Stimulated activated CD4-positive, alpha-beta T cell treated with anti-CD3 and anti-CD28 coated beads, TNF-alpha, amount 100 ng/mL, for 1 hour (primary cell): ENCODE measurements at regions not wholly inside any gene's neighbourhood (a gene's known extent, or its start where the extent isn't known, plus 50 kb on each side); places are given as distances from the start of the nearest gene placed in this dataset.
A peak's percentile ranks its signal among the peaks of the same experiment; 100 is the strongest.
"Not testable (repeated sequence)": the region's sequence is repeated elsewhere in the genome, so short reads cannot be mapped to it uniquely, and the experiment has no call there.

ENCODE experiments used
- DNase-seq, 3 donors: peaks; one replicate each; pipeline ENCODE4 v3.0.0-alpha.2; 2020; ENCODE audit warnings: low read depth in 3 of 3, low spot score in 1 of 3

DNA sequence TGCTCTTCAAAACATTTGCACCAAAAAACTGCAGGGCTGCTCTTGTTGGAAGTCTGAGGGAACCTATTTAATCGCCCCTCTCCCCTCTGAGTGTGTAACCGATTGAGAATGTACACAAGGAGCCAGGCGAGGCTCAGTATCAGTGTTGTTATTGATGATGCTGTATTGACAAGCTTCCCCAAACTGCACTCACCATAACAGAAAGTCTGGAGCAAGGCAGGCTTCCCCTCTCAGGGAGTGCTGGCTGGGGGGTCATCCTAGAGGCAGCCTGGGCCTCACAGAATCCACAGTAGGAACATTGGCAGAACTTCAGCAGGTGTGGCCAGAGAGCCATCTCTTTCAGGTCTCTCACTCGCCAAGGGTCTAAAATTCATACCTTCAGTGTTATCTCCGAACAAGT is 58.1 kb upstream of the TUNAR start:
- DNase-seq: no peak

DNA sequence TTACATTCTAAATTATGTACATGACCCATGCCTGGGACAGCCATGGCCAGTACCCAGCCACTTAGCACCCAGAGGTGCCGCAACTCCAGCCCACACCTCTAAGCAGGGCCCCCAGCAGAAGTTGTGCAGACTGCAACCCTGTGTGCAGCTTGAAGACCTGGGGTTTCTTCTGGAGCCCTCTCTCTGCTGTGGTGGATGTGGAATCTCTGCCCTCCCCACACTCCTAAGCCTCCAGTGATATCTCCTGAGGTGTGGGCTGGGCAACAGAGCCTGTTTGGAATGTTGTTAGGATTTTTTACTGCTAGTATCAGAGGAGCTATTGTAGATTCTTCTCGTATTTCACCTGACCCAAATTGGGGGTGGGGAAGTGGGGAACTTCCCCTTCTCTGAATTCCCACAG is 59.4 kb upstream of the TUNAR start:
- DNase-seq: no peak

DNA sequence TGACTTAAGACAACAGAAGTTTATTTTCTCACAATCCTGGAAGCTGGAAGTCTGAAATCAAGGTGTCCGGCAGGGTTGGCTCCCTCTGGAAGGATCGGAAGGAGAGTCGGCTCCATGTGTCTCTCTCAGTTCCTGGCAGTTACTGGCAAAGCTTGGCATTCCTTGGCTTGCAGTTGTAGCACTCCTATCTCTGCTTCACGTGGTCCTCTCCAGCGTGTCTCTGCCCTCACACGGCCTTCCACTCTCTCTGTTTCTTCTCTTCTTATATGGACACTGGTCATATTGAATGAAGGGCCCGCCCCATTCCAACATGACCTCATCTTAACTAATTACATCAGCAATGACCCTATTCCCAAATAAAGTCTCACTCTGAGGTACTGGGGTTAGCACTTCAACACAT is 60.1 kb upstream of the TUNAR start:
- DNase-seq: no peak

DNA sequence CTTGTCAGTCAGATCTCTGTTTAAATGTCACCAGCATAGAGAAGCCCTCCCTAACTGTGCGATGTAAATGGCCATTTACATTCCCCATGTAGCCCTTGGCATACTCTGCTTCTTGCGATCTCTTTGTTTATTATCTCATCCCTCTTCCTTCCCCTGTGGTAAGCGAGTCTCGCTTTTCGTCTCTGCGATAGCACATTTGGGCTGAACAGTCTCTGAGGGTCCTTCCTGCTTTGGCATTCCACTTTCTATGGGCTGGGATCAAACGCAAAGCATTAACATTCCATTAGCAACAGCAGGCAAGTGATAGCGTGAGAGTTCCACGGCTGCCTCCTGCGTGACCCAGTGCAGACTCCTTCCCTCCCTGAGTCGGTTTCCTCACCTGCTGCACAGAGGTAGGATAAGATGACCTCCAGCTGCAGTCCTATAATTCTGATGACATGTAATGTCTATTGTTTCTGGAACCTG is 61.4 kb upstream of the TUNAR start:
- no peak for DNase-seq

DNA sequence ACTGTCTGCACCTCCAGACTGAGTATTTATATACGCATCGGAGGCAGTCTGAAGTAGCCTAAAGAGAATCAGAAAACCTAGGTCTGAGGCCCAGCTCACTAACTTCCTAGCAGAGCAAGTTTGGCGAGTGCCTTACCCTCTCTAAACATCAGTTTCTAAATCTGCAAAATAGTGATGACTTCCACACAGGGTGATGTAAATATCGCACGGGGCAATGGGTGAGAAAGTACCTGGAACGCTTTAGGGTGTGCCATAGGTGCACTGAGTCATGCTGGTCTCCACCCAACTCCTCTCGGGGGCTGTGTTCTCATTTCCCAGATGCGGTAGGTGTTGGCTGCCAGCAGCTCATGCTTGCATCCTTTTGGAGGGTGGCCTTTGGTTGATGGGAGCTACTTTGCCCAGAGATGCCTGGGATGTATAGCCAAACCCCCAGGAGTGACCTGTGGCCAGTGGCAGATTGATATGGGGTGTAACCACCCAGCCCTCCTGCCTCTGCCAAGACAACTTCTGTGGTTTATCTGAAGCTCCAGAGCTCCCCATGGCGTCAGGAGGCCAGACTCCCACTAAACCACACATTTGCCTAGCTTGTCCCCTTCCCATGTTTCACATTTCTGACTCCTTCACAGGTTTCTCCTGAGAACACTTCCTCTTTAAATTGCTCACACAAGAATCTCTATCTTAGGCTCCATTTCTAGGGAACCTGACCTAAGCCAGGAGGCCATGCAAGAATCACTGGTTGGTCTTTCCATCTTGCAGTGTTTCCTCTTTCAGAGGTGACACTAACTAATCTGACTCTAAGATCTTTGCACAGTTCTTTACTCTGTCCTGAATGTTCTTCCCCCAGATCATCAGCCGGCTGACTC is 62.0 kb upstream of the TUNAR start:
- no peak for DNase-seq

DNA sequence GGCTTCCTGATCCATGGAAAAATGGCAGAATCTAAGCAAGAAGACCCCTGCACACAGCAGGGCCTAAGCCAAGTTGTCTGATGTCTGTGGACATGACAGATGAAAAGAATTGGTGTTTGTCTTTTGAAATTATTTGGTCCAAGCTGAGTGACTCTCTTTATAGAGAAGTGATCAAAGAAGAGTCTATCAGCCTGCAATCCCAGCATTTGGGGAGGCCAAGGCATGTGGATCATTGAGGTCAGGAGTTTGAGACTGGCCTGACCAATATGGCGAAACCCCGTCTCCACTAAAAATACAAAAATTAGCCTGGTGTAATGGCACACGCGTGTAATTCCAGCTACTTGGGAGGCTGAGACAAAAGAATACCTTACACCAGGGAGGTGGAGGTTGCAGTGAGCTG is 64.8 kb upstream of the TUNAR start:
- DNase-seq: no peak

DNA sequence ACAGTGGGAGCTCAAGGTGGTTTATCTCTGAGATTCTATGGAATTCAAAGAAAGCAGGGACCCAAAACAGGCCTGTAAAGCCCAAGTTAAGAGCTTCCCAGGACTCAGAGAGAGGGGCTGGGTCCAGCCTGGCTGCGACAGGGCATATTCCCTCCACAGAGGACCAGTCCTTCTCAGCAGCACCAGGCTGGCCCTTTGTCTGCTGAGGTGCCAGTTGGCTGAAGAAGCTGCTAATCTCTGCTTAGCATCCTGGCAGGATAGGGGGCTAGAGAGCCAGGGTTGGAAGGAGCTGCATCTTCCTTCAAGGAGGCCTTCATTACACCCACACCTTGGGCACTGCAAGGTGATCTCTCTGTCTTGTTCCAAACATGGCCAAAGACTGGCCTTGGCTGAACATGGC is 68.3 kb upstream of the TUNAR start:
- DNase-seq: no peak

DNA sequence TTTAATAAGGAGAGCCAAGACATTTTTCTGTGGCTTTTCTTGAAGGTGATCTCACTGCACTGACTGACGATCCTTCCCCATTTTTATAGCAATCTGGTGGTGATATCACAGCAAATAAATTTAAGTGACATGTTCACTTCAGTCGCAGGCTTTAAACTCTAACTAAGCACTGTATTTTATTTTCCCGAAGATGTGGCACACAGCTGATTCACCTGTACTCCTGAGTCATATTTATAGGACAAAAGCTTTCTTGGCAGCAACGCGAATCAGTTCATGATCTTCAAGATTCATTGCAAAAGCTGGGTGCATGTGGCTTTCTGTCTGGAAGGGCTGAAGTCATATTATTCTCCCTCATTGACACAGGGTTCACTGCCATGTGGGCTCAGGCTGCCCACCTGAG is 79.8 kb upstream of the TUNAR start:
- no peak for DNase-seq

DNA sequence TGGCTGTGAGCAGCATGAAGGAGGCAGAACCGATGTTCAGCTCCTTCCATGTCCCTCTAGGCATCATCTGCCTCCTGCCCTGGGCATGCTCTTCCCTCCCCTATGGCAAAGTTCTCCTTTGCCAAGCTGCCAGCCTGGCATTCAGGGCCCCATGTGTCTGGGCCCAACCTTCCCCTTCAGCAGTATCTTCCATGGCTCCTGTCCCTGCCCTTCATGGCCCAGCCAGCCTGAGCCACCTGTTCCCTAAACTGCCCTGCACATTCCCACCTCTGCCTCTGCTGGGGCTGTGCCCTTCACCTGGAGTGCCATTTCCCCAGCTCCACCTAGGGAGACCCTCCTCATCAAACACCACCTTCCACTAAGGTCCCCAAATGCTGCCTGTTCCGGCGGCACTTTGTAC is 74.0 kb upstream of the TCL1A start:
- no peak for DNase-seq

DNA sequence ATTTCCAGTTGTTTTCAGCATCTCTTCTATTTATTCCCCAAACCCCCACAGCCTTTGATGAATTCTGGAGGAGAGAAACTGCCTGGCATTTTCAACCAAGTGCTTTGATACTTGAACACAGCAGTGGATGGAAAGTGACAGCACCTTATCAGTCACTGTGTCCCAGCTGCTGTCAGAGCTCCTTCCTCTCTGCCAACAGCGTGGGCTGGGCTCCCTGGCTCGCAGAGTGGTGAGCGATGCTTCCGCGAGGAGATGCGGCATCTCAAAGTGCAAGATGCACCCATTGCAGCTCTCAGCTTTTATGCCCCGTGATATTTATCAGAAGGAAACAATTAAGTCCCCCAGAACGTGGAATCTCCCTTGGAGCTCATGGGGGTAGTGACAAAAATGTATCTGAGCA is 72.6 kb upstream of the TCL1A start:
- no peak for DNase-seq

DNA sequence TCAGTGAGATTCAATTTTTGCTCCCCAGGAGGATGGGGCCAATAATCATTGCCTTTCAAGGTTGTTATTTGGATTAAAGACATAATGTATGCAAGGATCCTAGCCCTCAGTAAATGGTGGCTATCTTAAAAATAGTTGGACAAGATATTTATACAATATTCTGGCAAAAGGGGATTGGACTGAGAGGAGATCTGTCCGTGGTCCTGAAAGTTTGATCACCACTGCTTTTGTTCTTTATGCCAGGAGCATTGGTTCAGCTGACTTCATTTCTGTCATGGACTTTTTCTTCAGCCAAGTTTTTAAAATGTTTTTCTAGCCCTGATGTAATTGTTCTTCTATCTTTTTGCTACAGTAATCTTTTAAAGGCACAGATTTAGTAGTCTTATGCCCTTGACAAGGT is 70.2 kb upstream of the TCL1A start:
- DNase-seq: no peak

DNA sequence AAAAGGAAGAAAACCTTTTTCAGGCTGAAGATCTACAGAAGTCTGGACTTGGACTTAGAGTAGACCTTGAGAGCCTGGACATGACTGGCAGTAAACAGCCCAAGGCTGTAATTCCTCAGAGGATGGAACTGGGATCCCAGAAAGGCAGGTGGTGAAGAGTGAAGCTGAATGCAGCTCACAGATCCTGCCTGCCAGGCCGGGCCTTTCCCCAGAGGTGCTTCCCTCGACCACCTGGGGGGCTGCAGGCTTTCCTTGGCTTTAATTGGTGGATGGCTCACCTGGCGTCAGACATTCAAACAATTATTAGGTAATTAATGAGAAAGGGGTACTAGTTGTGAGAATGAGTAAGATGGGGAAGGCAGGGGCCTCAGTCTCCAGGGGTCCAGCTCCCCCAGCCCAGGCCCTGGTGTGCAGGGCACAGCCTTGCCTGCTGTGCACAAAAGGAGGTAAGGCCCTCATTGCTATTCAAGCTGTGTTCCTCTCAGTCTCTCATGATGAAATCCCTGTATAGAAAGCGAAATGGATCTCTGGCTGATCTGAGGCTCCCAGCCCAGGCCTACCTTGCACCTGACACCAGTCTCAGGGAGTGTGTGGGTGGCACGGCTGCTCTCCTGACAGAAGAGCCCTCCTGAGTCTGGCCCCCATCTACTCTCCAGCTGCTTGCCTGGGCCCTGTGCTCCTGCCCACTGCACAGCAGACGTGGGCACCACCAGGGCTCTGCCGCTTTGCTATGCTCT is 63.0 kb upstream of the TCL1A start:
- no peak for DNase-seq

DNA sequence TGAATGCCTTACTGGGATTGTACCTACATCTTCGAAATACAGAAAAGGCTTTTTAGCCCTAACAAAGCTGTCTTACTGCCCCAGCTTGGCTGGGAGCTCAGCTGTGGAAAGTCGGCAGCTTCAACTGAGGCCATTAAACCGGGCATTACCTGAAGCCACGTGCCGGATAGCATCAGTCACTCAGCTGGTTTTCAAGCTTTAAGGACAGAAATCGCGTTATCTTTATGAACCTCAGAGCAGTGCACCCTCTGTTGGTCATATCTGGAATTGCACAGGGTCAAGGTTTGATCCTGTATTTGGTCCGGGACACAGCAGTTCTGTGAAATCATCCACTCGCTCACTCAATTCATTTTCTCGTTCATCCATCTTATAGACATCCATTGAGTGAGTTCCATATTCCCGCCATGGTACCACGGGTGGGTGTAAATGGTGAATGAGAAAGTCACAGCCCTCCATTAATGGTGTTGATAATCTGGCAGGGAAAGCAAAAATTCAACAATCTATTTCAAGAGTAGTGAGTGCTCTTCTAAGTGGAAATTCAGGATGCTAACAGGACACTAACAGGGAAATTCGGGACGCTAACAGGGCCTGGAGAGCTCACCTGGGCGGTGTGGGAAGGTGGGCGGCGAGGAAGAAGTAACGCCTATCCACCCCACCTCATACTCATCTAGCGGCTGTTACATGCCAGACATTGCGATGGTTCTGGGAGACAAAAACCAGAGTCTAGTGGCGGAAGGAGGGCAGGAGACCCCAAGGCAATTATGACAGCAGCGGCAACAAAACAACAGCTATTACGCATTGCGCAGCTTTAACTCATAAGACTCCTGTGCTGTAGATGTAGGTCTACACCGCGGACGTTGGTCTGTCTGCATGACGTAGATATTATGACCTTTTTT is 60.6 kb upstream of the TCL1A start:
- peak in 2 of 3 donors; percentile 10 to 18 for DNase-seq

DNA sequence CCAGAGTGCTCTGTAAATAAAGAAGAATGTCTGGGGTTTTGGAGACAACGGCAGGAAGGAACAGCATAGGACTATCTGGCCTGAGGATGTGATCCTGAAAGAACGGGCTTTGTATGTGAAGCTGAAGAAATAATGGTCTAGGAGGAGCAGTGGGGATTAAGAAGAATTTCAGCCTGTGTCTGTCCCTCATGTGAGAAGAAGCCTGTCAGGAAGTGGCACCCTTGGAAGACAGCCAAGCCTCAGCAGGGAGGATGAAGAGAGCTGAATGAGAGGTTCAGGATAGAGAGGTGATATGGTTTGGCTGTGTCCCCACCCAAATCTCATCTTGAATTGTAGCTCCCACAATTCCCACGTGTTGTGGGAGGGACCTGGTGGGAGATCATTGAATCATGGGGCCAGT is 56.9 kb upstream of the TCL1A start:
- DNase-seq: no peak

DNA sequence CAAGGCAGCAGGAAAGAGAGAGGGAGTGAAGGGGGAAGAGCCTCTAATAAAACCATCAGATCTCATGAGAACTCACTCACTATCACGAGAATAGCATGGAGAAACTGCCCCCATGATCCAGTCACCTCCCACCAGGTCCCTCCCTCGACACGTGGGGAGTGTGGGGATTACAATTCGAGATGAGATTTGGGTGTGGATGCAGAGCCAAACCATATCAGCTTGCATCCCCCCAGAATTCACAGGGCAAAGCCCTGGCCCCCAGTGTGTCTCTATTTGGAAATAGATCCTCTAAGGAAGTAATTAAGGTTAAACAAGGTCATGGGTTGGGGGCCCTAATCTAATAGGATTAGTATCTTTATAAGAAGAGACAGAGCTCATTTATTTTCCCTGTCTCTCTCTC is 56.1 kb upstream of the TCL1A start:
- no peak for DNase-seq

DNA sequence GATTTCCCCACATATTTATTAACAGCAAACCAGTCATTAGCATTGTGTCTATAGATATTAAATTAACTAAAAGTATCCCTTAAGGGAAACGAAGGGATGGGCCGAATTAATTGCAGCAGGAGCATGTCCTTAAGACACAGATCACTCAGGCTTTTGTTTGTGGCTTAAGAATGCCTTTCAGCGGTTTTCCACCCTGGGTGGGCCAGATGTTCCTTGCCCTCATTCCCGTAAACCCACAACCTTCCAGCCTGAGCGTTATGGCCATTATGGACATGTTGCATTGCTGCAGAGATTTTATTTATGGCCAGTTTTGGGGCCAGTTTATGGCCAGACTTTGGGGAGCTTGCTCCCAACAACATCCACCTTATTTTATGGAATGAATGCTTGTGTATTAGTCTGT is 55.5 kb upstream of the TCL1A start:
- DNase-seq: not testable (repeated sequence)

DNA sequence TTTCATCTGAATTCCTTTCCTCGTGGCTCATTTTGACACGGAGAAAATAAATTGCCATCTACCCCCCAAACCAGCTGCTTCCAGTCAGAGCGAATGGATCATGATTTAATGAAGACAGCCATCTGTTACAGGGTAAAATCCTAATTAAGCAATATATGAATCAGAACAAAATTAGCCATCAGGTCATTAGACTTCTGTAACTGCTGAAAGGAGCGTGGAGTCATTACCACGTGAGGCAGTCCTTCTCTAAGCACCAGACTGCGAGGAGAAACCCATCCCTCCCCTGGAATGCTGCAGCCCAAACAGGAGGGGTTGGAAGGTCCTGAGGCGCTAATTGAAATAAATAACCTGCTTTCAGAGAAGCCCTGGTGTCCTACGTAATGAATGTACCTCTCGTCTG is 51.1 kb upstream of the TCL1A start:
- no peak for DNase-seq

DNA sequence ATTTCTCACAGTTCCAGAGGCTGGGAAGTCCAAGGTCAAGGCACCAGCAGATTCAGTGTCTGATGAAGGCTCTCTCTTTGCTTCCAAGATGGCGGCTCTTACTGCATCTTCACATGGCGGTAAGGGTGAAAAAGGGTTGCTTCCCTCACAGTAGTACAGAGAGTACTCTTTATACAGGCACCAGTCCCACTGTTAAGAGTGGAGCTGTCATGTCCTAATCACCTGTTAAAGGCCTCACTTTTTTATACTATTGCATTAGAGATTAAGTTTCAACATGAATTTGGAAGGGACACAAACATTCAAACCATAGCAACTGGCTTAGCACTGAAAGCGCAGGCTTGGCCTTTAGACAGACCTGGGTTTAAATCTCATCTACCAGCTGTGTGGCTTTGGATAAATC is 50.0 kb upstream of the TCL1A start:
- no peak for DNase-seq
